Neural progenitor cell (in vitro differentiated cells): ENCODE measurements at regions not wholly inside any gene's neighbourhood (a gene's known extent, or its start where the extent isn't known, plus 50 kb on each side); places are given as distances from the start of the nearest gene placed in this dataset.

Source experiments
- DNase-seq: peaks from one replicate; pipeline ENCODE4 v3.0.0-alpha.2; 2016; ENCODE audit warnings: low spot score
- H2AFZ ChIP-seq: fragments of 200-600 bp; sonication (generic); replicated peaks from 2 replicates; pipeline ENCODE4 v1.6.1; 2016; ENCODE audit warnings: antibody characterized with exemption
- H3F3A ChIP-seq: fragments of 200-600 bp; sonication (generic); 2 replicates; pipeline ENCODE4 v1.6.1; 2016; ENCODE audit warnings: antibody characterized with exemption, low read depth
- H3K27ac ChIP-seq: fragments of 200-600 bp; sonication (generic); 2 replicates; pipeline ENCODE4 v1.5.1; 2016; ENCODE audit warnings: mild to moderate bottlenecking
- H3K27me3 ChIP-seq: fragments of 200-600 bp; sonication (generic); 2 replicates; pipeline ENCODE4 v1.6.1; 2016; ENCODE audit warnings: mild to moderate bottlenecking, moderate library complexity
- H3K36me3 ChIP-seq: fragments of 200-600 bp; sonication (generic); 2 replicates; pipeline ENCODE4 v1.5.1; 2016
- H3K4me1 ChIP-seq: fragments of 200-600 bp; sonication (generic); 2 replicates; pipeline ENCODE4 v1.6.1; 2016; ENCODE audit warnings: mixed run types
- H3K4me2 ChIP-seq: fragments of 200-600 bp; sonication (generic); 2 replicates; pipeline ENCODE4 v1.6.1; 2016
- H3K4me3 ChIP-seq: fragments of 200-600 bp; sonication (generic); 2 replicates; pipeline ENCODE4 v1.5.1; 2016
- H3K79me2 ChIP-seq: fragments of 200-600 bp; sonication (generic); 2 replicates; pipeline ENCODE4 v1.6.1; 2016; ENCODE audit warnings: low read depth
- H3K9ac ChIP-seq: fragments of 200-600 bp; sonication (generic); 2 replicates; pipeline ENCODE4 v1.6.1; 2016
- H3K9me3 ChIP-seq: fragments of 200-600 bp; sonication (generic); 2 replicates; pipeline ENCODE4 v1.5.1; 2016; ENCODE audit warnings: low read depth
- H4K20me1 ChIP-seq: fragments of 200-600 bp; sonication (generic); 2 replicates; pipeline ENCODE4 v1.6.1; 2016; ENCODE audit warnings: low read depth
- H3K27ac Mint-ChIP-seq: 3 replicates; pipeline ENCODE4 v1.8.0; 2021; ENCODE audit warnings: mixed read lengths
- H3K27me3 Mint-ChIP-seq: 2 replicates; pipeline ENCODE4 v1.8.0; 2022; ENCODE audit warnings: low read depth, mild to moderate bottlenecking, inconsistent platforms, moderate library complexity, mixed read lengths; ENCODE audit not compliant: insufficient read depth
- H3K36me3 Mint-ChIP-seq: 3 replicates; pipeline ENCODE4 v1.8.0; 2021; ENCODE audit warnings: mixed read lengths
- H3K4me1 Mint-ChIP-seq: 3 replicates; pipeline ENCODE4 v1.8.0; 2021; ENCODE audit warnings: mixed read lengths
- H3K4me3 Mint-ChIP-seq: 3 replicates; pipeline ENCODE4 v1.8.0; 2021; ENCODE audit warnings: mild to moderate bottlenecking, moderate library complexity, mixed read lengths
- H3K9me3 Mint-ChIP-seq: 3 replicates; pipeline ENCODE4 v1.8.0; 2020; ENCODE audit warnings: mixed read lengths
- CTCF ChIP-seq: fragments of 200-600 bp; sonication (generic); IDR thresholded peaks from 2 replicates; pipeline ENCODE4 v1.5.1; 2017; ENCODE audit warnings: antibody characterized with exemption, mild to moderate bottlenecking
- EZH2 ChIP-seq: fragments of 200-600 bp; sonication (generic); IDR thresholded peaks from 2 replicates; pipeline ENCODE4 v1.6.1; 2017; ENCODE audit warnings: antibody characterized with exemption, mild to moderate bottlenecking, moderate library complexity
- EZH2phosphoT487 ChIP-seq: fragments of 200-600 bp; sonication (generic); IDR thresholded peaks from 2 replicates; pipeline ENCODE4 v1.6.1; 2017; ENCODE audit warnings: antibody characterized with exemption

- H3K4me2 ChIP-seq: no peak overlapping the region
- H2AFZ ChIP-seq: no peak overlapping the region
- H3F3A ChIP-seq: no peaks in the 10 kb centered on the region
- Mint-ChIP-seq H3K4me3 (no peak overlapping the region), H3K36me3 (no peaks in the 10 kb centered on the region), H3K27ac (no peak overlapping the region), H3K4me1 (peaks cover 3% of the 10 kb centered on the region), H3K9me3 (no peaks in the 10 kb centered on the region), H3K27me3 (peaks cover 3% of the 10 kb centered on the region)
- no peak overlapping the region for H3K27ac ChIP-seq
- no peaks in the 10 kb centered on the region for H4K20me1 ChIP-seq
- H3K79me2 ChIP-seq: no peaks in the 10 kb centered on the region
- H3K9me3 ChIP-seq: no peaks in the 10 kb centered on the region
- no peak for TF ChIP-seq EZH2phosphoT487
- no peak for TF ChIP-seq EZH2
- TF ChIP-seq CTCF: no peak
- H3K27me3 ChIP-seq: no peaks in the 10 kb centered on the region
- H3K4me1 ChIP-seq: no peaks in the 10 kb centered on the region
- H3K9ac ChIP-seq: no peak overlapping the region
- no peak overlapping the region for H3K4me3 ChIP-seq
- H3K36me3 ChIP-seq: no peaks in the 10 kb centered on the region
- DNase-seq: no peak
Observed at GRCh38 chr7:156074982-156075615, 262.8 kb upstream of the SHH start.

DNA sequence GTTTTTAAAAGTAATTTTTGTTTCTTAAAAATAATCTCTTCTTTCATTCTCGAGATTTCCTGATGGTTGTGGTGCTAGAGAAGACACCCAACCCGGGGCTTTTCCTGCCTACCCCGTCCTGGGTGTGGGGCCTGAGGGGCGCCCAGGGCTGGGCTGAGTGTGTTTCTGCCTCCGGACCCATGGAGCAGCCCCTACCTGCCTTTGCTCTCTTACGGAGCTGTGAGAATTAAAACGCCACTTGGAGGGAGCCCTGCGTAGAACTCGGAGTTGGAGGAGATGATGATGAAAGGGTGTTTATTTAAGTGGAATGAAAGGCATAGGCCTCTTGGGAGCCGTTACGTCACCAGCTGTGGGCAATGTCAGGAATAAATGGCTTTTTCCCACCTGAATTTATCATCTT is 261.8 kb upstream of the SHH start:
- no peak overlapping the region for H3K4me3 ChIP-seq
- H3K36me3 Mint-ChIP-seq: no peaks in the 10 kb centered on the region
- peaks cover 5% of the 10 kb centered on the region for H3K27me3 Mint-ChIP-seq
- no peaks in the 10 kb centered on the region for H3K27me3 ChIP-seq
- H3K27ac ChIP-seq: no peak overlapping the region
- H3K9me3 Mint-ChIP-seq: no peaks in the 10 kb centered on the region
- H3F3A ChIP-seq: no peaks in the 10 kb centered on the region
- H2AFZ ChIP-seq: no peak overlapping the region
- H3K4me3 Mint-ChIP-seq: no peak overlapping the region
- DNase-seq: no peak
- H4K20me1 ChIP-seq: no peaks in the 10 kb centered on the region
- H3K4me2 ChIP-seq: no peak overlapping the region
- no peaks in the 10 kb centered on the region for H3K79me2 ChIP-seq
- no peak overlapping the region for H3K27ac Mint-ChIP-seq
- H3K4me1 ChIP-seq: no peaks in the 10 kb centered on the region
- peaks cover 3% of the 10 kb centered on the region for H3K4me1 Mint-ChIP-seq
- no peaks in the 10 kb centered on the region for H3K36me3 ChIP-seq
- TF ChIP-seq CTCF (no peak), EZH2phosphoT487 (no peak), EZH2 (no peak)
- H3K9ac ChIP-seq: no peak overlapping the region
- H3K9me3 ChIP-seq: no peaks in the 10 kb centered on the region

DNA sequence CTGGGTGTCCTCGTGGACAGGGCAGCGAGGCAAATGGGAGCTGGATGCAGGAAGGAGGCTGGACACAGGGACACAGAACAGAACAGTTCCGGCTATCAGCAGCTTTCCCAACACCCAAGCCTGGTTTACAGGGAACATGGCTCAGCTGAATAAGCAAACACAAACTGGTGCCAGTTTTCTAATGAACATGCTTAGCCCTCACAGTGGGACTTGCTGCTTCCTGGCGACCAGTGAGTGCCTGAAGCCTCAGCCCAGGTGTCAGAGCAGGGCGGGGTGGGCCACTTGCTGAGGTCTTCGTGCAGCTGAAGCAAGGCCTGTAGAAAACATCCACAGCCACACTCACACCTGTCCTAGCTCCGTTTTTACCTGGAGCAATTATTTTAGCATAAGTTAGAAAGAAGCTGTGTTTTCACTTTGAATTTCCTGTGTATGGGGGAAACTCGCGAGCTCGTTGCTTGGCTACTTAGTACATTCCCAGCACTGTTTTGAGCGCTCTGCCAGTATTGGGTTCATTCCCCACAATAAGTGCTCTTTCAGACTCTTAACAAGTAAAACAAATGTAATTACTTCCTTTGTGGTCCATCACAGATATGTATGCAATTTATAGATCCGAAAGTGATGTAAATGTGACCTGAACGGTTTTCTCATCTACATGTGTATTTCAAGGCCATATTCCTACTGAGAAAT is 261.2 kb upstream of the SHH start:
- no peak overlapping the region for H3K27ac Mint-ChIP-seq
- TF ChIP-seq CTCF (no peak), EZH2 (no peak), EZH2phosphoT487 (no peak)
- Histone ChIP-seq H3K4me2 (no peak overlapping the region), H3F3A (no peaks in the 10 kb centered on the region), H3K4me3 (no peak overlapping the region), H3K27ac (no peak overlapping the region), H4K20me1 (no peaks in the 10 kb centered on the region), H3K36me3 (no peaks in the 10 kb centered on the region), H3K79me2 (no peaks in the 10 kb centered on the region), H3K9me3 (no peaks in the 10 kb centered on the region), H3K9ac (no peak overlapping the region), H3K4me1 (no peaks in the 10 kb centered on the region), H2AFZ (no peak overlapping the region), H3K27me3 (no peaks in the 10 kb centered on the region)
- no peak for DNase-seq
- peaks cover 5% of the 10 kb centered on the region for H3K27me3 Mint-ChIP-seq
- H3K4me3 Mint-ChIP-seq: no peak overlapping the region
- peaks cover 3% of the 10 kb centered on the region for H3K4me1 Mint-ChIP-seq
- no peaks in the 10 kb centered on the region for H3K9me3 Mint-ChIP-seq
- H3K36me3 Mint-ChIP-seq: no peaks in the 10 kb centered on the region
